Stomach (tissue), 8 donors: ENCODE measurements at regions not wholly inside any gene's neighbourhood (a gene's known extent, or its start where the extent isn't known, plus 50 kb on each side); places are given as distances from the start of the nearest gene placed in this dataset.

Source experiments
- DNase-seq, 2 donors: peaks; one replicate each; pipeline versions ENCODE4 v3.0.0 to v3.0.0-alpha.2; 2013 to 2019
- H3K27ac ChIP-seq, 5 donors: fragments of 200-600 bp in 4 of 5; sonication (generic) in 4 of 5; one replicate each; pipeline ENCODE4 v1.5.1; 2013 to 2019; ENCODE audit warnings: mild to moderate bottlenecking in 1 of 5, moderate library complexity in 1 of 5
- H3K27me3 ChIP-seq, 3 donors: fragments of 200-600 bp; sonication (generic); one replicate each; pipeline ENCODE4 v1.5.1; 2017 to 2019; ENCODE audit warnings: mixed run types in 1 of 3
- H3K36me3 ChIP-seq, 4 donors: fragments of 200-600 bp; sonication (generic); 1 replicate in 3 of 4; 2 replicates in 1 of 4; pipeline ENCODE4 v1.5.1; 2016 to 2019
- H3K4me1 ChIP-seq, 4 donors: fragments of 200-600 bp; sonication (generic); one replicate each; pipeline ENCODE4 v1.5.1; 2016 to 2019
- H3K4me3 ChIP-seq, 4 donors: fragments of 200-600 bp; sonication (generic) in 3 of 4; one replicate each; pipeline ENCODE4 v1.5.1; 2016 to 2019; ENCODE audit warnings: mild to moderate bottlenecking in 1 of 4
- H3K9me3 ChIP-seq, 4 donors: fragments of 200-600 bp; sonication (generic); one replicate each; pipeline ENCODE4 v1.5.1; 2016 to 2019
- CTCF ChIP-seq, 7 experiments: fragments of 450-650 bp in 4 of 7; fragments of 200-600 bp in 3 of 7; sonication (generic) in 3 of 7; IDR thresholded peaks; one replicate each; pipeline ENCODE4 v1.5.1; 2016 to 2019; ENCODE audit warnings: antibody characterized with exemption in 7 of 7, control low read depth in 2 of 7, mild to moderate bottlenecking in 1 of 7
- EP300 ChIP-seq: sonication (generic); formaldehyde crosslinking; IDR thresholded peaks from one replicate; pipeline ENCODE4 v1.6.1; 2017; ENCODE audit warnings: antibody characterized with exemption
- POLR2A ChIP-seq, 4 donors: fragments of 450-650 bp; IDR thresholded peaks; one replicate each; pipeline ENCODE4 v1.6.1; 2016; ENCODE audit warnings: antibody characterized with exemption in 4 of 4, control low read depth in 2 of 4, mild to moderate bottlenecking in 1 of 4, moderate library complexity in 1 of 4
- POLR2AphosphoS5 ChIP-seq, 3 donors: sonication (generic); formaldehyde crosslinking; IDR thresholded peaks; one replicate each; pipeline ENCODE4 v1.6.1; 2016; ENCODE audit warnings: antibody characterized with exemption in 3 of 3
- WGBS, 5 donors: extraction: QIAGEN DNeasy Blood & Tissue Kit in 3 of 5; methylation state at CpG; one replicate each; pipeline versions ENCODE4 v1.1.5 to v1.1.7; 2013 to 2018; 5-methylcytosine and 5-hydroxymethylcytosine counted together
- intact Hi-C: fragments of 100-400 bp; cut with DNase I; formaldehyde crosslinking; loops from one replicate; pipeline ENCODE4 v1.15.1; 2023; ENCODE audit warnings: low total_unique reads
- donor health status: healthy with polysubstance abuse.
- donor health status: Bipolar disorder and iron deficiency.
- donor health status: healthy.

- H3K27me3 ChIP-seq, result no peaks in the 10 kb centered on the region
- peaks cover 0 to 6% (median 4%) of the 10 kb centered on the region in 4 donors for H3K4me1 ChIP-seq
- H3K9me3 ChIP-seq, result no peaks in the 10 kb centered on the region
- no peak overlapping the region for H3K27ac ChIP-seq
- intact Hi-C loops, result no loop called here
- WGBS, 5 donors, result 20 to 43% (median 37%) methylated on average over 1 of the region's 1 CpG
- DNase-seq, result no peak
- H3K36me3 ChIP-seq, result no peaks in the 10 kb centered on the region
- no peak for TF ChIP-seq EP300
- no peak for TF ChIP-seq CTCF (IDR thresholded peaks at IDR 0.05)
- TF ChIP-seq POLR2AphosphoS5 (IDR thresholded peaks at IDR 0.05), result no peak
- TF ChIP-seq POLR2A (IDR thresholded peaks at IDR 0.05), result no peak
- no peak overlapping the region for H3K4me3 ChIP-seq
Measured at GRCh38 chr13:76043874-76044273, 407.7 kb downstream of the LMO7 start.

- H3K4me1 ChIP-seq, result peaks cover 0 to 4% (median 0%) of the 10 kb centered on the region in 4 donors
- no peak overlapping the region for H3K27ac ChIP-seq
- H3K27me3 ChIP-seq, result no peaks in the 10 kb centered on the region
- no peak for DNase-seq
- no peaks in the 10 kb centered on the region for H3K9me3 ChIP-seq
- WGBS, 5 donors, result 68 to 87% (median 76%) methylated on average over 3 of the region's 3 CpGs
- H3K36me3 ChIP-seq, result no peaks in the 10 kb centered on the region
- no peak overlapping the region for H3K4me3 ChIP-seq
- TF ChIP-seq EP300 (no peak), CTCF (IDR thresholded peaks at IDR 0.05) (no peak), POLR2AphosphoS5 (IDR thresholded peaks at IDR 0.05) (no peak), POLR2A (IDR thresholded peaks at IDR 0.05) (no peak)
- intact Hi-C loops, result no loop called here
Measured at GRCh38 chr13:76038920-76039716, 403.0 kb downstream of the LMO7 start.

- peak overlapping the region in 1 of 5 donors; percentile 0 for H3K27ac ChIP-seq
- no peak overlapping the region for H3K4me3 ChIP-seq
- peaks cover 0 to 4% (median 0%) of the 10 kb centered on the region in 4 donors for H3K4me1 ChIP-seq
- no peak for DNase-seq
- intact Hi-C loops, result no loop called here
- no peaks in the 10 kb centered on the region for H3K27me3 ChIP-seq
- TF ChIP-seq POLR2A (IDR thresholded peaks at IDR 0.05) (no peak), EP300 (no peak), CTCF (IDR thresholded peaks at IDR 0.05) (no peak)
- no peaks in the 10 kb centered on the region for H3K9me3 ChIP-seq
- WGBS, 5 donors, result 29 to 63% (median 34%) methylated on average over 1 of the region's 1 CpG
- no peaks in the 10 kb centered on the region for H3K36me3 ChIP-seq
Measured at GRCh38 chr13:76036176-76036575, 400.0 kb downstream of the LMO7 start.

- H3K4me1 ChIP-seq, result peaks cover 0 to 4% (median 0%) of the 10 kb centered on the region in 4 donors
- WGBS, 5 donors, result 45 to 76% (median 62%) methylated on average over 1 of the region's 1 CpG
- no peaks in the 10 kb centered on the region for H3K36me3 ChIP-seq
- no peak for TF ChIP-seq POLR2A (IDR thresholded peaks at IDR 0.05)
- TF ChIP-seq EP300, result no peak
- TF ChIP-seq CTCF (IDR thresholded peaks at IDR 0.05), result no peak
- TF ChIP-seq POLR2AphosphoS5 (IDR thresholded peaks at IDR 0.05), result no peak
- intact Hi-C loops, result no loop called here
- no peaks in the 10 kb centered on the region for H3K9me3 ChIP-seq
- no peak overlapping the region for H3K27ac ChIP-seq
- no peak for DNase-seq
- H3K27me3 ChIP-seq, result no peaks in the 10 kb centered on the region
- no peak overlapping the region for H3K4me3 ChIP-seq
Measured at GRCh38 chr13:76035711-76036110, 399.6 kb downstream of the LMO7 start.
